GM12878 (cell line): ENCODE measurements at regions not wholly inside any gene's neighbourhood (a gene's known extent, or its start where the extent isn't known, plus 50 kb on each side); places are given as distances from the start of the nearest gene placed in this dataset.

Experiments
- ATAC-seq: fragments of 200-7000 bp; cut with Tn5 transposase; 3 replicates; pipeline ENCODE4 v1.9.1; 2020; ENCODE audit warnings: mild to moderate bottlenecking, moderate library complexity
- BruUV-seq: library from RNA; stranded (reverse); fragments of 400-500 nt; replicated peaks from 2 replicates; lab custom pipeline; 2021; lab: Mats Ljungman, UMichigan
- CTCF ChIA-PET: fragments of 300-600 bp; sonication (Branson Sonifier 250); formaldehyde crosslinking; extraction: SDS; loops from one replicate; lab custom pipeline; 2021; ENCODE audit warnings: inconsistent platforms; lab: Yijun Ruan, JAX
- POLR2A ChIA-PET: fragments of 350-600 bp; formaldehyde crosslinking; extraction: SDS; loops from one replicate; lab custom pipeline; 2021; ENCODE audit warnings: inconsistent platforms; lab: Charles Lee
- RAD21 ChIA-PET: fragments of 300-600 bp; sonication (Branson Sonifier 250); formaldehyde crosslinking; loops from one replicate; lab custom pipeline; 2023; ENCODE audit warnings: antibody characterized with exemption; ENCODE audit not compliant: unreplicated experiment; lab: Charles Lee
- SMC1A ChIA-PET: fragments of 300-600 bp; sonication (Branson Sonifier 250); formaldehyde crosslinking; loops from one replicate; lab custom pipeline; 2023; ENCODE audit not compliant: unreplicated experiment, uncharacterized antibody; lab: Charles Lee
- DNase-seq: peaks from one replicate; pipeline ENCODE4 v3.0.0-alpha.2; 2011; ENCODE audit warnings: low read depth, low spot score
- FAIRE-seq: peaks from 3 replicates; lab custom pipeline; 2011; peaks lifted over from hg19 to GRCh38; lab: Jason Lieb, UNC
- H2AFZ ChIP-seq: 2 replicates; pipeline ENCODE4 v1.6.0; 2011; ENCODE audit warnings: low read depth, low read length, control low read depth; ENCODE audit not compliant: control insufficient read depth
- H3K27ac ChIP-seq: 2 replicates; pipeline ENCODE4 v1.5.1; 2011; ENCODE audit warnings: control low read depth; ENCODE audit not compliant: control insufficient read depth, insufficient read depth
- H3K27me3 ChIP-seq, 2 experiments: replicated peaks in 1 of 2; 2 replicates each; pipeline versions ENCODE4 v1.6.0 to v1.6.1; 2011; ENCODE audit warnings: low read length in 1 of 2; ENCODE audit not compliant: control insufficient read depth in 2 of 2, insufficient read depth in 2 of 2
- H3K36me3 ChIP-seq, 2 experiments: 2 replicates each; pipeline ENCODE4 v1.5.1; 2011; ENCODE audit warnings: low read length in 1 of 2; ENCODE audit not compliant: control insufficient read depth in 2 of 2, insufficient read depth in 2 of 2
- H3K4me1 ChIP-seq: 2 replicates; pipeline ENCODE4 v1.6.1; 2011; ENCODE audit warnings: mild to moderate bottlenecking, low read length, moderate library complexity, mixed read lengths; ENCODE audit not compliant: control insufficient read depth, insufficient read depth
- H3K4me2 ChIP-seq: 2 replicates; pipeline ENCODE4 v1.6.0; 2011; ENCODE audit warnings: control low read depth; ENCODE audit not compliant: control insufficient read depth, insufficient read depth
- H3K4me3 ChIP-seq: fragments of 200-600 bp; sonication (generic); 2 replicates; pipeline ENCODE4 v1.5.1; 2016
- H3K79me2 ChIP-seq: 2 replicates; pipeline ENCODE4 v1.6.0; 2011; ENCODE audit warnings: low read length; ENCODE audit not compliant: control insufficient read depth, insufficient read depth
- H3K9ac ChIP-seq: 2 replicates; pipeline ENCODE4 v1.8.0; 2011; ENCODE audit warnings: low read length, control low read depth, mixed read lengths; ENCODE audit not compliant: control insufficient read depth, insufficient read depth
- H3K9me3 ChIP-seq: replicated peaks from 3 replicates; pipeline ENCODE4 v1.5.1; 2011; ENCODE audit warnings: mild to moderate bottlenecking, low read length; ENCODE audit not compliant: control insufficient read depth, insufficient read depth
- H4K20me1 ChIP-seq: 2 replicates; pipeline ENCODE4 v1.6.0; 2011; ENCODE audit not compliant: control insufficient read depth, insufficient read depth
- BMI1 ChIP-seq: fragments of 450-650 bp; IDR thresholded peaks from 2 replicates; pipeline ENCODE4 v1.6.1; 2016; ENCODE audit warnings: mild to moderate bottlenecking, moderate library complexity, borderline replicate concordance
- IRF4 ChIP-seq: IDR thresholded peaks from 2 replicates; pipeline ENCODE4 v1.6.1; 2011; ENCODE audit warnings: low read depth, low read length
- MAX ChIP-seq: IDR thresholded peaks from 2 replicates; pipeline ENCODE4 v1.6.1; 2012; ENCODE audit warnings: low read depth, low read length, improper control_type of control experiment
- MTA2 ChIP-seq: fragments of 450-650 bp; IDR thresholded peaks from 2 replicates; pipeline ENCODE4 v1.6.1; 2016; ENCODE audit warnings: low read depth, mild to moderate bottlenecking, moderate library complexity
- NFYB ChIP-seq: IDR thresholded peaks from 2 replicates; pipeline ENCODE4 v1.6.1; 2011; ENCODE audit warnings: low read depth, mild to moderate bottlenecking, low read length, improper control_type of control experiment, moderate library complexity; ENCODE audit not compliant: insufficient read depth
- PAX8 ChIP-seq: fragments of 450-650 bp; IDR thresholded peaks from 2 replicates; pipeline ENCODE4 v1.6.1; 2017; ENCODE audit warnings: mild to moderate bottlenecking, moderate library complexity
- POU2F2 ChIP-seq: IDR thresholded peaks from 3 replicates; pipeline ENCODE4 v1.6.1; 2011; ENCODE audit warnings: low read depth, mild to moderate bottlenecking, low read length, borderline replicate concordance
- RUNX3 ChIP-seq: IDR thresholded peaks from 2 replicates; pipeline ENCODE4 v1.6.1; 2012; ENCODE audit warnings: low read length, inconsistent platforms
- SREBF1 ChIP-seq: IDR thresholded peaks from 2 replicates; pipeline ENCODE4 v1.6.1; 2012; ENCODE audit warnings: mild to moderate bottlenecking, low read length
- STAT1 ChIP-seq: fragments of 450-650 bp; conservative IDR thresholded peaks from 2 replicates; pipeline ENCODE4 v1.6.1; 2014; ENCODE audit warnings: antibody characterized with exemption, mild to moderate bottlenecking
- SUZ12 ChIP-seq: fragments of 200-600 bp; sonication (generic); IDR thresholded peaks from one replicate; pipeline ENCODE4 v1.6.1; 2018; ENCODE audit warnings: antibody characterized with exemption, mild to moderate bottlenecking; ENCODE audit not compliant: unreplicated experiment
- TCF12 ChIP-seq: IDR thresholded peaks from 2 replicates; pipeline ENCODE4 v1.6.1; 2011; ENCODE audit warnings: low read depth, mild to moderate bottlenecking, low read length
- ZNF687 ChIP-seq: fragments of 450-650 bp; IDR thresholded peaks from 2 replicates; pipeline ENCODE4 v1.6.1; 2017; ENCODE audit warnings: mild to moderate bottlenecking, moderate library complexity
- WGBS: methylation state at CpG from one replicate; pipeline ENCODE4 v1.1.6; 2016; ENCODE audit warnings: low lambda C conversion rate; ENCODE audit not compliant: insufficient replicate concordance, insufficient coverage; ENCODE audit errors: missing lambda C conversion rate; 5-methylcytosine and 5-hydroxymethylcytosine counted together
- in situ Hi-C: fragments of 300-500 bp; cut with MboI; formaldehyde crosslinking; loops from 9 replicates; pipeline ENCODE4 v1.14.3; 2018; ENCODE audit warnings: mixed read lengths
- intact Hi-C: fragments of 100-400 bp; cut with micrococcal nuclease; formaldehyde crosslinking; loops from one replicate; pipeline ENCODE4 v1.14.2; 2022; ENCODE audit not compliant: unreplicated experiment
- TF ChIP-seq, protein P1 (sequence below): fragments of 450-650 bp; IDR thresholded peaks from 2 replicates; pipeline ENCODE4 v1.6.1; 2016; ENCODE audit warnings: mild to moderate bottlenecking

- in situ Hi-C loops = no loop called here
Observed at GRCh38 chr15:95522533-95522932, 808.0 kb upstream of the NR2F2 start.

GRCh38 chr15:95528920-95529319 lies 801.6 kb upstream of the NR2F2 start:
- no peaks in the 10 kb centered on the region for H3K79me2 ChIP-seq
- ChIA-PET POLR2A (no interaction called here), CTCF (interaction anchor here (0.7 kb wide), 1 partner anchor 17 kb away, joined by 4 read pairs; no protein-coding TSS in a partner anchor), SMC1A (no interaction called here), RAD21 (no interaction called here)
- H4K20me1 ChIP-seq = no peaks in the 10 kb centered on the region
- BruUV-seq = no TSS peak
- FAIRE-seq = no peak
- H3K9ac ChIP-seq = no peak overlapping the region
- TF ChIP-seq TCF12 = no peak
- TF ChIP-seq MAX = no peak
- TF ChIP-seq, protein P1, sequence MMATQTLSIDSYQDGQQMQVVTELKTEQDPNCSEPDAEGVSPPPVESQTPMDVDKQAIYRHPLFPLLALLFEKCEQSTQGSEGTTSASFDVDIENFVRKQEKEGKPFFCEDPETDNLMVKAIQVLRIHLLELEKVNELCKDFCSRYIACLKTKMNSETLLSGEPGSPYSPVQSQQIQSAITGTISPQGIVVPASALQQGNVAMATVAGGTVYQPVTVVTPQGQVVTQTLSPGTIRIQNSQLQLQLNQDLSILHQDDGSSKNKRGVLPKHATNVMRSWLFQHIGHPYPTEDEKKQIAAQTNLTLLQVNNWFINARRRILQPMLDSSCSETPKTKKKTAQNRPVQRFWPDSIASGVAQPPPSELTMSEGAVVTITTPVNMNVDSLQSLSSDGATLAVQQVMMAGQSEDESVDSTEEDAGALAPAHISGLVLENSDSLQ = peak; percentile 60; the same call in 1 of the 2 replicates
- no peak for TF ChIP-seq NFYB
- TF ChIP-seq STAT1 = no peak
- no peak for TF ChIP-seq POU2F2
- TF ChIP-seq ZNF687 = no peak
- TF ChIP-seq, all 136 proteins: peak for 1
- Histone ChIP-seq H3K4me3 (no peak overlapping the region), H3K4me1 (no peaks in the 10 kb centered on the region), H3K9me3 (no peaks in the 10 kb centered on the region; the same call in 2 of the 3 replicates), H3K36me3 (no peaks in the 10 kb centered on the region), H3K4me2 (no peak overlapping the region), H3K27me3 (no peaks in the 10 kb centered on the region), H3K27ac (no peak overlapping the region), H2AFZ (no peak overlapping the region)
- 35% methylated on average over 3 of the region's 3 CpGs for whole genome bisulfite sequencing
- DNase-seq = no peak
- ATAC-seq = no peak
- in situ Hi-C loops (no loop called here), intact Hi-C loops (no loop called here)

More at GRCh38 chr15:95522533-95522932, 808.0 kb upstream of the NR2F2 start:
- Histone ChIP-seq H3K79me2 (no peaks in the 10 kb centered on the region), H3K27ac (no peak overlapping the region), H3K27me3 (no peaks in the 10 kb centered on the region), H2AFZ (no peak overlapping the region), H3K9ac (no peak overlapping the region), H3K4me2 (no peak overlapping the region), H3K9me3 (no peaks in the 10 kb centered on the region; the same call in 2 of the 3 replicates), H3K4me1 (no peaks in the 10 kb centered on the region), H3K4me3 (no peak overlapping the region), H4K20me1 (no peaks in the 10 kb centered on the region), H3K36me3 (no peaks in the 10 kb centered on the region)
- DNase-seq (no peak), ATAC-seq (no peak), FAIRE-seq (no peak)
- no peak for TF ChIP-seq SUZ12
- TF ChIP-seq SREBF1 = no peak
- no peak for TF ChIP-seq BMI1
- no peak for TF ChIP-seq IRF4
- TF ChIP-seq PAX8 = no peak
- TF ChIP-seq RUNX3 = no peak
- TF ChIP-seq MTA2 = no peak
- ChIA-PET POLR2A (no interaction called here), RAD21 (no interaction called here), CTCF (interaction anchor here (0.9 kb wide), 1 partner anchor 1403 kb away, joined by 3 read pairs; no protein-coding TSS in a partner anchor), SMC1A (interaction anchor here (0.7 kb wide), 1 partner anchor 16 kb away, joined by 4 read pairs; no protein-coding TSS in a partner anchor)
- 23% methylated on average over 3 of the region's 3 CpGs for WGBS
- intact Hi-C loops = no loop called here
- no TSS peak for BruUV-seq
